ENCODE measurements at regions not wholly inside any gene's neighbourhood (a gene's known extent, or its start where the extent isn't known, plus 50 kb on each side); places are given as distances from the start of the nearest gene placed in this dataset.

- DNase-seq (ENCODE audit: low spot score): no peak
Measured at GRCh38 chr1:184219414-184219813, 167.4 kb upstream of the C1orf21 start.

DNA sequence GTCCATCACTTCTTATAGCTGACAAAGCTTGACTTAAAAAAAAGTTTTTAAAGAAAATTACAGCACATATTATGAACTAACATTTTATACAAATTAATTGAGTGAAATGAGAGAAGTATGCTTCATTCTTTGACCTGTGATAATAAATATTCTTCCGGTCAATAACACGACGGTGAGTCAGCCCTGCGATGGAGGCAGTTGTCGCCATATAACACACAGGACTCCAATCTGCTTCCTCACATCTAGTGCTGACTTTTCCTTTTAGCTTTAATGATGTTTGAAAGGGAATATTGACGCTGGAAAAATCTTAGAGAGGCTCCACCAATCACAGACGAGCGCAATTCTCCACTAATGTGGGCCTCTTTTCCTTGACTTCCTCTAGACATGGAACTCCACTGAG is 166.9 kb upstream of the C1orf21 start:
- no peak for DNase-seq (ENCODE audit: low spot score)

DNA sequence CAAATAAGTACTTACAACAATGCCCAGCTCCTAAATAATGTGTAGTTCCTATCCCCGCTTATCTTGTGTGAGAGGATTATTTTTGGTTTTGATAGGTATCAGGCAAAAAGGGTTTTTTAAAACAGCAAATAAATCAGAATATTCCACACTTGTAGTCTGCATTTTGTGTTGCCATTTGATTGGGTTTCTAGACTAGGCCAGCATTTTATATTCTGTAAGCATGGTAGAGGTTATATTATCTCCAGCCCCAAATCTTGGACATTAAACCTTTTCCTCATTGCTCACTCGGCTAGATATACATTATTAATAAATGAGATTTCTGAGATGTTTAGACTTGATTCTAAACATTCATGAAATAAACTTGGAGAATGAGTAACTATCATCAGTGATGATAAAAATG is 165.7 kb upstream of the C1orf21 start:
- no peak for DNase-seq (ENCODE audit: low spot score)

DNA sequence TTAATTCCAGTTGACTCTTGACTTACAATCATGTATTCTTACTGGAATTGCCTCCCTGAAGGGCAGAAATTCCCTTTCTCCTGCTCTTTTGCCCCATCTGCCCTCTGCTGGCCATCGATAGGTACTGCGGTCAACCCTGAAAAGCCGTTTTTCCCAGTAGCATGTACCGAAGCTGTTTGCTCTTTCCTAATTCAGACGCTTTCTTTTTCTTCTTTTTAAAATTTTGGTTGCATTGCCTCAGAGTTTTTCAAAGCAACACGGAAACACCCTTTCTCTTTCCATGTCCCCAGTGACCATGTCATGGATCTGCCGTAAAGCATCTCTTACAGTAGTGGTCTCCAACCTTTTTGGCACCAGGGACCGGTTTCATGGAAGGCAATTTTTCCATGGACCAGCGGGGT is 164.2 kb upstream of the C1orf21 start:
- peak; percentile 44 for DNase-seq (ENCODE audit: low spot score)

- DNase-seq (ENCODE audit: low spot score): no peak
Measured at GRCh38 chr1:184223216-184223615, 163.6 kb upstream of the C1orf21 start.

GRCh38 chr1:184225283-184226099 is 161.3 kb upstream of the C1orf21 start:
- DNase-seq (ENCODE audit: low spot score): no peak

- no peak for DNase-seq (ENCODE audit: low spot score)
Measured at GRCh38 chr1:184226100-184226487, 160.7 kb upstream of the C1orf21 start.

DNA sequence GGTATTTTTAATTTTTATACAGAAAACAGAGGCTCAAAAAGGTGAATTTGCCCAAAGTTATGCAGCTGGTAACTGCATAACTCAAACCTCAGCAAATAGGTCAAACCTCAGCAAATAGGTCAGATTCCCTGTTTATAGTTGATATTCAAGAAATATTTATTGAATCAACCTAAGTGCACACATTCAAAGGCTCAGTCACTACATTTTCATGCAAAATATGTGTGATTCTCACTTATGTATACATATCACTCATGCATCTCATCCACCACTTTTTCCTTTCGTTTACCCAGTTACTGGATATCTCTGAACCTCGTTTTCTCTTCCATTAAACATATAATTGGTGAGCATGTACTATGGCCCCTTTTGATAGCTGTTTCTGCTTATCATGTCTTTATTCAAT is 158.3 kb upstream of the C1orf21 start:
- DNase-seq (ENCODE audit: low spot score): no peak

DNA sequence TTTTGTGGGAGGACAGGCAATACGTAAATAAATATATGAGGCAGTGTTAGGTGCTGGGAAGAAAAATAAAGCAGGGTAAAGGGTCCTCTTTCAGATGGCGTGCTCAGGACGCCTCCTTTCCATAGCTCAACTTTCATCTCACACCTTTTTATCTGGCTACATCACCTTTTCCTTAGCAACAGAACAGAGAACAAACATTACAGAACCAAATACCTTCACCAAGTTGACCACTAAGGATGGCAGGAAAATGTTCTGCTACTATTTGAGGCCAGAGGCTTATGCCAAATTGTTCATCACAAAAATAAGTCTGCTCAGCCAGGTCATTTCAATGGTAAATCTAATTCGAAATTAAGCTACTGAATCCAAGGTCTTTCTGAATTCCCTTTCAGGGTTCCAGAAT is 149.2 kb upstream of the C1orf21 start:
- no peak for DNase-seq (ENCODE audit: low spot score)

- no peak for DNase-seq (ENCODE audit: low spot score)
Measured at GRCh38 chr1:184241446-184241845, 145.4 kb upstream of the C1orf21 start.

- no peak for DNase-seq (ENCODE audit: low spot score)
Measured at GRCh38 chr1:184242507-184242943, 144.3 kb upstream of the C1orf21 start.

GRCh38 chr1:184244962-184245361 is 141.9 kb upstream of the C1orf21 start:
- DNase-seq (ENCODE audit: low spot score): no peak

GRCh38 chr1:184247671-184248070 is 139.2 kb upstream of the C1orf21 start:
- DNase-seq (ENCODE audit: low spot score): no peak

DNA sequence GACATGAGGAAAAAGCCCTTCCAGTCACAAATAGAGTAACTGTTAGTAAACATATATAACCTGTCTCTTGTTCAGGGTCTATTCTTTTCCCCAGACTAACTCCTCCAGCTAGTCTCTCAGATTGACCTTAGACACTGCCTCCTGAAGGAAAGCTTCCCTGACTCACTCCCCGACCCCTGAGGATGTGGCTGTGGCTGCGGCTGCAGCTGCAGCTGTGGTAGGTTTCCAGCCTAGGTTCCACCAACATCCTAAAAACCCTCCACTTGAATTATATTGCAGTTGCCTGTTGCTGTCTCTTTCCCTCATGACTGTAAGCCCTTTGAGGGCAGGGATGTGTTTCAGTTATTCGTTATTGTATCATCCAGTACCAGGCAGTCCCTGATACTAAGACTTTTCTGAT is 132.9 kb upstream of the C1orf21 start:
- no peak for DNase-seq (ENCODE audit: low spot score)

DNA sequence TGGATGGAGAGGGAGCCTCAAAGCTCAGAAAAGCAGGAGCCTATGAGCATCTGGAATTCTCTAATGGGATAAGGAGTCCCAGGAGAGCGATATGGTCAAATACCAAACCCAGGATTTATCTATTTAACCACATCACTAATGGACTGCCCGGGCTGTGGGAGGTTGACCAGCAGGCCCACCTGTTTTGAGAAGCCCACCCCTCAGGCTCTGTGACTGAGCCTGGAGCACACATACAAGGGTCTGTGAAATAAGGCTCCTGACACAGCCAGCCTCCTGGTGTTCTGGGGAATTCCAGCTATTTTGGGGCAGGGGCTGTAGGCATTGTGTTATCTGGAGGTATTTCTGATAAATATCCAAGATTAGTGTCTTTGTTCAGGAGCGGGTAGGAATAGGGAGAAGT is 132.0 kb upstream of the C1orf21 start:
- DNase-seq (ENCODE audit: low spot score): no peak

- DNase-seq (ENCODE audit: low spot score): no peak
Measured at GRCh38 chr1:184255560-184255959, 131.3 kb upstream of the C1orf21 start.

DNA sequence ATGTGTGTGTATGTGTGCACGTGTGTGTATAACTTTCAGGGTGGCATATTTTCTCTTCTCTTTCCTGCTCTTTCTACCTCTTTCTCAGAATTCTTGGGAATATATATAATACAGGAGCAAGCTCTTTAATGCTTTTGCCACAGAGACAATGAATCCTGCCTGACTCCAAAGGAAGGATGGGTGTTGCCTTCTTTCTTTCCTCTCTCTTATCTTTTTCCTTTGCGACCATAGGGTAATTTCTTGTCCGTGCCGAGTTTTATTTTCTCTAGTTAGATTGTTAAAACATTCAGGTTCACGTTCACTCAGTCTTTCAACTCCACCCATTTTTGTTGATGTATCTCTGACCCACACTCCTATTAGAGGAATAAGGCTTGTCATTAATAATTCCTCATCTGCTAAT is 129.0 kb upstream of the C1orf21 start:
- DNase-seq (ENCODE audit: low spot score): no peak

DNA sequence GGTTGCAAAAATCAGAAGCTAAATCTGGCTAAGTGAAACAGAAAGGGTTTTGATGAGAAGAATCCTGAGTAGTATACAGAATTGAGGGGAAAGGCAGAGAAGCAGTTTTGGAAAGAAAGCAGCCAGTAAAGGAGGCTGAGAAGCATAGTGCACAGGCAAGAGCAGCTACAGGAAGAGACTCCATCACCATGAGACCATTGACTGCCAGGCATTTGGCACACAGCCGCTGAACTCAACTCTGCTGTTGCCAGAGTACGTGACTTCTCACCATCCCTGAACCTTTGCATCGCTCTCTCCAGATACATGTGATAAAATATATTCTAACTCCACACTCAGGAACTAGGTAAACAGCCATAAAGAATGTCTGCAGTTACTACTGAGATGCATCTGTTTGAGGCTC is 128.3 kb upstream of the C1orf21 start:
- DNase-seq (ENCODE audit: low spot score): no peak

GRCh38 chr1:184260382-184260781 is 126.4 kb upstream of the C1orf21 start:
- no peak for DNase-seq (ENCODE audit: low spot score)

- no peak for DNase-seq (ENCODE audit: low spot score)
Measured at GRCh38 chr1:184262109-184262508, 124.7 kb upstream of the C1orf21 start.

GRCh38 chr1:184267747-184268146 is 119.1 kb upstream of the C1orf21 start:
- DNase-seq (ENCODE audit: low spot score): no peak

GRCh38 chr1:184270556-184270955 is 116.3 kb upstream of the C1orf21 start:
- DNase-seq (ENCODE audit: low spot score): no peak

DNA sequence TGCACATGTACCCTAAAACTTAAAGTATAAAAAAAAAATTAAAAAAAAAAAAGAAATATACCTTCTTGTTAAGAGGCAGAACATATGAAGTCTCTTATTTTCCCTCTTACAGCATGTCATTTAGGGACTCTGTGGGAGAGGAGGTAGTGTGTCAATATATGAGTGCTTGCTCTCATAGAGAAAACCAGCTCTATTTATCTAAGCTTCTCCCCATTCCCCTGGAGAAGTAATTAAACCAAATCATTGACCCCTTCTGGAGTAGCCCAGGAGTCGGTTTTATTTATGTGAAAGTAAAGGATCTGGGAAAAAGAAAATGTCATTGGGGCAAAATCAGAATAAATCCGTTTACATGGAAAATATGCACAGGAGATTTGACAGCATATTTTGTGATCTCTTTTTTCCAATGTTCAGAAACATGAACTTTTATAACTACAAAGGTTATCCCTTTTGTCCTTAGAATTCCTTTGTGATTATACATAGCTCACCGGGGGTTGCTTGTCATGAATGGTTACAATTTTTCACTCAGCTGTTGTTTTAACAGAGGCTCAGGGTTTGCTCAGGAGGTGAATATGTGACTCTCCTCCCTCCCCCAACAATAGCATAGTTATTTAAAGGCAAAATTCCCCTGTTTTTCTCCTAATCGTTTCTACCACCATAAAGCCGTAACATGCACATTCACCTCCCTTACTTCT is 114.5 kb upstream of the C1orf21 start:
- no peak for DNase-seq (ENCODE audit: low spot score)

- DNase-seq (ENCODE audit: low spot score): no peak
Measured at GRCh38 chr1:184276416-184276815, 110.4 kb upstream of the C1orf21 start.
